GM12873 (cell line): ENCODE measurements at regions not wholly inside any gene's neighbourhood (a gene's known extent, or its start where the extent isn't known, plus 50 kb on each side); places are given as distances from the start of the nearest gene placed in this dataset.

Source experiments
- CTCF ChIP-seq: IDR thresholded peaks from 2 replicates; pipeline ENCODE4 v1.5.1; 2012; ENCODE audit warnings: low read depth, mild to moderate bottlenecking, moderate library complexity, low read length, control low read depth; ENCODE audit not compliant: insufficient read depth; ENCODE audit errors: missing control alignments

- no peak for TF ChIP-seq CTCF
Observed at GRCh38 chr13:103715335-103715734, 649.1 kb upstream of the SLC10A2 start.

- no peak for TF ChIP-seq CTCF
Observed at GRCh38 chr13:103703246-103703645, 637.0 kb upstream of the SLC10A2 start.

GRCh38 chr13:103698000-103698399 is 631.8 kb upstream of the SLC10A2 start:
- TF ChIP-seq CTCF = no peak

GRCh38 chr13:103695320-103695719 is 629.1 kb upstream of the SLC10A2 start:
- no peak for TF ChIP-seq CTCF

GRCh38 chr13:103694471-103694870 is 628.3 kb upstream of the SLC10A2 start:
- no peak for TF ChIP-seq CTCF

GRCh38 chr13:103694033-103694432 is 627.8 kb upstream of the SLC10A2 start:
- TF ChIP-seq CTCF = no peak

- TF ChIP-seq CTCF = no peak
Observed at GRCh38 chr13:103692442-103692841, 626.2 kb upstream of the SLC10A2 start.
